DMS 273 (cell line): ENCODE measurements at regions not wholly inside any gene's neighbourhood (a gene's known extent, or its start where the extent isn't known, plus 50 kb on each side); places are given as distances from the start of the nearest gene placed in this dataset.
A peak's percentile ranks its signal among the peaks of the same experiment; 100 is the strongest.

Source experiments
- DNase-seq: peaks from one replicate; lab custom pipeline; 2025; ENCODE audit not compliant: unreplicated experiment; lab: John Stamatoyannopoulos, UW

DNA sequence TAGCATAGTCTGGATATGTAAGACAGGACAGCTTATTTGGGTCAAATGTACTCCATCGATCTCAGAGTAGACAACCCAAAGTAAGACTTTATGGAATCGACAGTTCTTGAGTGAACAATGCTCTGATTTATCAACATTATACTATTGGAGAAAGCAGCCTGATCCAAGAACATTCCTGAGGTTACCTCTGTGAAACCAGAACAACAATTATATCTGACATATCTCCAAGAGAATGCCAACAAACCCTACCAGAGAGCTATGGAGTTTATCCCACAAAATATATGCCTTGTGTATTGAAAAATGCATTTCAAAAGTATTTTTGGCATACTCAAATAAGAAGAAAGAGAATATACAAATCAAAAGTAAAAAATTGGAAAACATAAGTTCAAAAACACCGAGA lies 1985.9 kb downstream of the EFNA5 start:
- DNase-seq = no peak

DNA sequence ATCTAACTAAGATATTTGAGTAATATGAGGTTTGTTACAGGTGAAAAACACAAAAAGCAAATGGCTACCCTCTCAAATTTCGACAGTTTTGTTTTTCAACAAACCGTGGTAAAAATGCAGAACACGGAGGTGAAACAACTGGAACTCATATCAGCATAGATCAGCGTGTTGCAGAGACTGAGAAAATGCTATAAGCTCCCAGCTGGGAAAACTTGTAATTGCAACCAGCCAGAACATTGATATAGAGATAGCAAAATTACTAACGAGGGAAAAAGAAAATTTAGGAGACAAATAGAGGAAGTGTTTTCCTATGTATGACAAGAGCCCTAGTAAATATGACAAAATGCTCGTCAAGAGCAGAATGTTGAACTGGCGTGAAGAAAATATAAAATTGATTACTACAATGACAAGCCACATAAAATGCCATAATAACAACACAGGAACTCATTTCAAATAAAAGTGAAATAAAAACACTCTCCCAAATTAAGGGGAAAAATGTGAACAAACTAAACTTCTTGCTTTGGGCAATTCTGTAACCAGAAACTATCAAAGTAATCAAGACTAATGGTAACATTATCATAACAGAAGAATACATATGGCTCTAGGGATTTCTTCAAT lies 1989.8 kb downstream of the EFNA5 start:
- no peak for DNase-seq

DNA sequence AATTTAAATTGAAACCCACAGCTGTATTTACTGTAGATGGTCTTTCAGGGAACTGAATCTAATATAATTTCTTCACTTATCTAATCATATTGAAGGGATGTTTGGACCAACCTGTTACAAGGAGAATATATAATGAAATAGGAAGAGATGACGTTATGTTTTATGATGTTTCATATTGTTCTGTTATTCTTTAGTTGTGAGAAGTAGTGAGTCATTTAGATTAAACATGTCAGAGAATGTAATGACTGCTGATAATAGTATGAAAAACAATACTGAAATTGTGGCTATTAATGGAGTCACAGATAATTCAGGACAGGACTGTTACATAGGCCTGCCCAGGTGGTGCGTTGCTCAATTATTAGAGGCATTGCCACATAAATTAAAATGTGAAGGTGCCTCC lies 1993.4 kb downstream of the EFNA5 start:
- no peak for DNase-seq

DNA sequence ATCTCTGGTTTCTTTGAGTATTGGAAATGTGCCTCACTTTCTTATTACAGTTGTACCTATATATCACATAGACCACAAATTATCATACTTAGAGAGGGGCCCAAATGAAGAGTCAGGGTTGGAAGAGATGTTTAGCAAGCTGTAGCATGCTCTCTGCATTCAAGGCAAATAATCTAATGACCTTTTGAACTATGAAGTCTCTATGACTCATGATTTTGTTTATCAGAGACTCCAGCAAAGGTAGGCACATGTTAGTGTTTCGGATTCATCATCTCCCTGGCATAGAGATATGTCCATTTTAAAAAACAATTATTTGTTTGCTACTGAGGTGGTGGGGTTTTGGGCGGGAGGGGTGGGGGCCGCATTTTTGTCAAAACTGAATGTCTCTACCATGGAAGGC lies 2000.1 kb downstream of the EFNA5 start:
- DNase-seq = no peak

DNA sequence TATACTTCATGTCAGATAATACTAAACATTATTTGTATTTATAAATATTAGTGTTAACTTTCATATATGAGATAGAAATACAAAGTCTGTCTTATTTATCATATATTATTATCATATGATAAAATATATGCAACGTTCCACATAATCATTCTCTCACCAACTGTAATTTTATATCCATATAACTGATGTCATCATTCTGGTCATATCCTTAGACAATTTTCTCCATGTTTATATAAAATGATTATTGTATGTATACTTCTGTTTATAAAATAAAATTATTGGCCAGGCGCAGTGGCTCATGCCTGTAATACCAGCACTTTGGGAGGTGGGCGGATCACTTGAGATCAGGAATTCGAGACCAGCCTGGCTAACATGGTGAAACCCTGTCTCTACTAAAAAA lies 2007.1 kb downstream of the EFNA5 start:
- no peak for DNase-seq

DNA sequence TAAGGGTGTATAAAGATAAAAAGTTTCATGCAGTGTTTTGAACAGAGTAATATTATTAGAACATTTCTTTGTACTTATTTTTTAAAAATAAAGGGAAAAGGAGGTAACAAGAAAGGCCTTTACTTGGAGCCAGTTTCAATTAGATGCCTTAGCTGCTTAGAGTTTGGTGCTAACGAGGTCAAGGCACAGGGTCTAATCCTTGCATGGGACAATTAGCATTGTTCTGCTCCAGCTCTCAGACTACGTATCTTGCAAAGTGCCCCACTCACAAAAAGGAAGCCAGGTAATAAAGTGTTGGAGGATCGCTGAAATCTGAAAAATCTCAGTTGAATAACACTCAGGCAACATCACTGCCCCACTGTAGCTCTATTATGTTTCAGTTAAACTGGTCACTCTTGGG lies 2011.3 kb downstream of the EFNA5 start:
- no peak for DNase-seq

DNA sequence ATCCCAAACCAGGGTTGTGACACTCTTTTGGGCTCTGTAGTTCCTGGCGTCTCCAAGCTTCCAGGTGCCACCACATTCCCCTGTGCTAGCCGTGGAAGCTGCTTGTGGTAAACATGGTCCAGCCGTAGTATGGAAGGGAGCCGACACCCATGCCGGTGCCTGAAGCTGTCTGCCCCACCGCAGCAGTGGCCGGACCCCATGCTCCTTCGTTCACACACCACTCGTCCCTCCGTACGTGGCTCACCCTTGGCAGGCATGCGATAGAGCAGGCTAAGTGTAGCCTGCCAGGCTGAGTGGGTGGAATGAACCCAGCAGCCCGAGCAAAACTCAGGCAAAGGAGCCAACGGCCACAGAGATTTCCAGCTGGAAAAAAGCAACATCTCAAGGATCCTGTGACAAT lies 2030.4 kb downstream of the EFNA5 start:
- DNase-seq = no peak

DNA sequence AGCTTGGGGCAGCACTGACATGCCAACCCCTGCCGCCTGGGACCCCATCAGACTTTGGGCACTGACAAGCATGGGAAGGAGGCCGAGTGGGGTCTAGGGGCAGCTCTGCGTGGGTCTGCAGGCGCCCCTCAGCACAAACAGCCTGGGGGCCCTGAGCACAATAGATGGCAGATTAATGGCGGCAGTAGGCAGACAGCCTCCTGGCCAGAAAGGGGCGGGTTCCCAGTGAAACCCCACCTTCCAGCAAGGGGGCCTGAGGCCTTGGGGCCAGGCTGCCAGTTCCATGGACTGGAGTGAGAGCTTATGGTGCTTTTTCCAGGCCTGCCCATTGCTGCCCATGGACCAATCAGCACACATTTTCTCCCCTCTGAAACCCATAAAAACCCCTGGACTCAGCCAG lies 2031.2 kb downstream of the EFNA5 start:
- no peak for DNase-seq

DNA sequence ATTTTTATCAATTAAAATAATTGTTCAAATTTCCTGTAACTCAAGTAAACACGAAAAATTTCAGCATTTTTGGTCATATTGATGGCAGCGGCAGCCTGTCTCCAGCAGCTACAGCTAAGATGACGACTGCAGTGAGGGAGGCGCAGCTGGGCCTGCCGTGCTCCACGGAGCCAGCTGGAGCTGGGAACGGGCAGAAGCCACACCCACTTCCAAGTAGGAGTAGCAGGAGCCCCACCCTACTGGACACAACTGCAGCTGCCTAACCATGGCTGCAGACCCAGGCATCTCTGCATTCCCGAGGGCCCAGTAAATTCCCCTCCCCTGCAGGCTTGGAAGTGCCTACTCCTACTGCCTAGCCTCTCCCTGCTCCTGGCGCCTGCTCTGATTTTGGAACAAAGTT lies 2031.7 kb downstream of the EFNA5 start:
- no peak for DNase-seq

DNA sequence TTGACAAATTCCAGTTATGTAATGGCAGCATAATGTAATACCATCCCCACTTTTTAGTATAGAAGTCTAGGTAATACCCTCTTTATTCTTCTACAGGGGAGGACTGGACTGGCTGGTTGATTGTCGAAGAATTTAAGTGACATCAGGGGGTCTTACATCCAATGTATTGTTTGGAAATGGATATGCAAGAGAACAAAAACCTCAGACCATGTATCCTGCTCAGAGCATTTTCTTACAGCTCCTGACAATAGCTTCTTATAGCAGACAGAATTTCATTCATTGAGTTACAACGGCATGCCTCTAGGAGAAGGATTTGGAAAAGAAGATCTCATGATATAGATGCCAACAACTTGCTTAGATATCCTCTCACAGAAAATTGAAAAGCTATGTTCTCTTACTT lies 2032.3 kb downstream of the EFNA5 start:
- DNase-seq = no peak

DNA sequence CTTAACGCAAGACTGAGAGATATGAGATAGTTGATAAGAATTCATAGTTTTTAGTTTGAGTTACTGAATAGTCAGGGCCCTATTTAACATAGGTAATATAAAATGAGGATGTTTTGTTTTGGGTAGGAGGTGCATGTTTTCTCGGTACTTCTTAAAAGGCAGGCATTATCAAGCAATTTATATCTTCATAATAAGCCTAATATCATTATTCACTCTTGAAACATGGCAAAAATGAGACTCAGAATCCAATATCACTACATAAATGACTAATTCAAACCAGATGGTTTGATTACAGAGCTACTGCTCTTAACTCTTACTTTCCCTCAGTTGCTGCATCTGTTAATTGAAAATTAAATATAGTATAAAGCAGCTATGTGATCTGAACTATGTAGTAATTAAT lies 2038.7 kb downstream of the EFNA5 start:
- no peak for DNase-seq

DNA sequence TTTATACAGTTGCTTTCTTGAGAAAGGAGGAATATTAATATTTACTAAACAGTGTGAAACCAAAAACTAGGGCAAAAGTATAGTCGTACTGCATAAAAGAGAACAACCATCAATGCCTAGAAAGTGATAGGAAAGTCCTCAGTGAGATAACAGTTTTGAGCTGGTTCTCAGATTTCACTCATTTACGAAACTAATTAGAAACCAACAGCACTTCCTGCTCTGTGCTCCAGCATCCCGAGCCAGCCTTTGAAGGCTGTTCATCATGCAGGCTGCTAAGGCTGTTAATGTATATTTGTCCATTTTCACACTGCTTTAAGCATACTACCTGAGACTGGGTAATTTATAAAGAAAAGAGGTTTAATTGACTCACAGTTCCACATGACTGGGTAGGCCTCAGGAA lies 2039.9 kb downstream of the EFNA5 start:
- DNase-seq = no peak

DNA sequence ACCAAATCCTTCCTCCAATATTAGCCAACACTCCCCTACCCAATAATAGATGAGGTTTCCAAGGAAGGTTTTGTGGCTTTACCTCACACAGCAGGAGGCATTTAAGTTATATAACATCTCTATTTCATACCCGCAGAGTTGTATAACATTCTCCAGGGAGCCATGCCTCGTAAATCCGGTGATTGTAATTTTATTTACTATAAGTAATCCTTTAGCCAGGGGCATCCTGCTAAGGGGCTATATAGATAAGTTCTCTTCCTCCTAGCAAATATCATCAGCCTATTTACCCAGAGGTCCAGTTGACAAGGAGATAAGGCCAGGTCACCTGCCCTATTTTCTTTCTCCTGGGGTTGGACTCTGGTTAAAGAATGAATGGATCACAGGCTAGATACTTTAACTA lies 2051.0 kb downstream of the EFNA5 start:
- no peak for DNase-seq

DNA sequence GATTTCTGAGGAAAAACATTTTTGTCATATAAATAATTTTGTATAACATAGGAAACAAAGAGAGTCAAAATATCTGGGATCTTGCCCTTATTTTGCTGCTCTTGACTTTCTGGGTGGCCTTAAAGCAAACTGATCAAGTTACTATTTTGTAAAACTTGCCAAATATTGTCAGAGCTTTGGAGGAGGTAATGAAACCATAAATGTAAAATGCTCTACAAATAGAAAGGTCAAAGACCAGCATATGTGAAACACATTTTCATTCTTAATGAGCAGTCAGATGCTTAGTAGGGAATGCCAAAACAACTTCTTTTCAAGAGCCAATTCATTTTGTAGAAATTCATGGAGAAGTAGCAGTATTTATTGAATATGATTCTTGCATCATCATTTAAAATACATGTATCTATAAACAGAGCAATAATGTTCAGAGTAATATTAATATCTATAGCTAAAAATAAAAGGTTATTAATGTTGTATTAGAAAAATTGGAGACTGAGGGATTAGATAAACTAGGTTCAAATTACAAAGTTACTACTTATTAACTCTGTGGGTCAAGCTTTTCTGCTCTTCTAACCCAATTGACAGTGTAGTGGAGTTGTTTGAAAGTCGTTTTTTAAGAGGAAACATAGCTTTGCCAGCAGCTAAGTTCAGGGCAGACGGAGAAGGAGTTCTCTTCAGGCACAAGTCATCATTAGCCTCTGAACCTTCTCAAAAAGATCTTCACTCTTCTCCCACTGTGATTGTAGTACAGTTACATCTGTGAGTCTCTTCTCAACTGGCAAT lies 2053.1 kb downstream of the EFNA5 start:
- DNase-seq = peak; percentile 7

DNA sequence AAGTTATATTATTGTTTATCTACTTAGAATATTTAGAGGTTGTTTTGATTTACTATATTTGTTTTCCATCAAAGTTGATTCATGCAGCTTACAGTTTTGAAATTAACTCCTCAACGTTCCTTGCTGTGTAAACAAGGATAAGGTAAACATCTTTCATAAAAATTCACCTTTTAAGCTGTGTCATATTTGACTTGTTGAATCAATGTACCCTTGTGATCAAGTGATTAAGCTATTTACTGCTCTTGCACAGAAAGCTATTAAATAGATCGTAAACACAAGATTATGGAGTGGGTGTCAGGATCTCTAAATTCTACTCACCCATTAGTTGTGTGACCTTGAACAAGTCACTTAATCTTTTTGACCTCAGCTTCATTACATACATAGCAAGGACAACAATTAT lies 2054.0 kb upstream of the NUDT12 start:
- DNase-seq = no peak

DNA sequence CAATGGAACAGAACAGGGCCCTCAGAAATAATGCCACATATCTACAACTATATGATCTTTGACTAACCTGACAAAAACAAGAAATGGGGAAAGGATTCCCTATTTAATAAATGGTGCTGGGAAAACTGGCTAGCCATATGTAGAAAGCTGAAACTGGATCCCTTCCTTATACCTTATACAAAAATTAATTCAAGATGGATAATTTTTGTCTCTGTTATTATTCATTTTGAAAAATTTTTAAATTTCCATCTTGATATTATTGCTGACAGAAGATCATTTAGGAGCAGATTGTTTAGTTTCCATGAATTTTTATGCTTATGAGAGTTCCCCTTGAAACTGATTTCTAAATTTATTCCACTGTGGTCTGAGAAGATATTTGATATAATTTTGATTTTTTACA lies 2039.8 kb upstream of the NUDT12 start:
- DNase-seq = peak; percentile 81

DNA sequence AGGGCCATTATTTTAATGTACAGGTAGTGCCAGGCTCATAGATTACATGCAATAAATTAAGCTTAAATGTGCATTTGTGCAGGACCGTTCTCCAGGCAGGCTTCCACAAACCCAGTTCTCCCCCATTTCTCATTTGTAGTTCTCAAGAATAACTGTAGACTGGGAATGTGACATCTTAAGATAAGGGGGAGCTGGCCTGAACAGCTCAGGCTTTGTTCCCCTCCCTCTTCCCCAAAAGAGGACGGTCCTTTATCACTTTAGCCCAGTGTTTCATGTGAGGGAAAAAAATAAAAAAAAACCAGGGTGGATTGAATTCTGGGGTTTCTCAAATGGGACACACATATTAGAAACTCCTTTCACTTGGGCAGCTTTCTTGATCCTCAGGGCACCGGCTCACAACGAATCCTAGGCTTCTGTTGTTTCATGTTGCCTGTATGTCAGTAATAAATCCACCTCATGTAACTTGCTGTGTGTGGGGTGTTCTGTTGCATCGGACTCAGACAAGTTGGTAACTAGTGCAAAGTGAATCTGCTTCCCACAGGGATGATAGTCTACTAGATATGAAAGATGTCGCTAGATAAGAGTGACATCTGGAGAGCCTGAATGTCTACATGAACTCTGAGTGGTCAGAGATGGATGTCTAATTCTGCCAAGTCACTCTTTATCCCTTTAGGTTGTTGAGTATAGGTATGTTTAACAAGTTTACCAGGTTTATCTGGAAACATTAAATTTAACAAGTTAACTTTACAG lies 2030.6 kb upstream of the NUDT12 start:
- DNase-seq = no peak

DNA sequence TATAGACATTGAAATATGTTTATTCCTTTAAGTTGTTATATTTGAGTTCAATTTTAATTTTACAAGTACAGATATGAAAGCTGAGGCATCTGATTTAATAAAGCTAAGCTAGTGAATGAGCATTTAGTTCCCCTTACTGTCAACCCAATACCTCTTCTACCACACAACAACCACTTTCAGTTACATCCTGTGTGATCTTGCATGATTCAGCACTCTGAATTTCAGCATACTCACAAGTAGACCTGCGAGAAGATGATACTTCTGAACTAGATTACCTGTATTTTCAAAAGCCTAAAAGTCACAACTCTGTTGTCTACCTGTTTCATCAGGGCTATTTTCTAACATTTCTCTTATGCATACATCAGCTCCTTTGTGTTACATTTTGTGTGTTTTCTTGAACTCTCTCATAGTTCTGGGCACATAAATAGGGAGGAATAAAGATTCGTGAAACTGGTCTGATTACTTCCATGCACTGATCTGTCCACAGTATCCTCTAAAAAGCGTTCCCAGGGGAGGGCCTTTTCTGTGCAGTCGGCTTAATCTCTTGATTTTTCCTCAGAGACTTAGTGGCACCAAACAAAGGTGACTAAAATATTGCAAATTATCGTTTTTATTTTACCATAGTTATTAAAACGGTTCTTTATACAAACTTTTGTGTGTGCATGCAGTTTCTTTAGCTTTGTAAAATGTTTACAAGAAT lies 2025.5 kb upstream of the NUDT12 start:
- peak; percentile 5 for DNase-seq

DNA sequence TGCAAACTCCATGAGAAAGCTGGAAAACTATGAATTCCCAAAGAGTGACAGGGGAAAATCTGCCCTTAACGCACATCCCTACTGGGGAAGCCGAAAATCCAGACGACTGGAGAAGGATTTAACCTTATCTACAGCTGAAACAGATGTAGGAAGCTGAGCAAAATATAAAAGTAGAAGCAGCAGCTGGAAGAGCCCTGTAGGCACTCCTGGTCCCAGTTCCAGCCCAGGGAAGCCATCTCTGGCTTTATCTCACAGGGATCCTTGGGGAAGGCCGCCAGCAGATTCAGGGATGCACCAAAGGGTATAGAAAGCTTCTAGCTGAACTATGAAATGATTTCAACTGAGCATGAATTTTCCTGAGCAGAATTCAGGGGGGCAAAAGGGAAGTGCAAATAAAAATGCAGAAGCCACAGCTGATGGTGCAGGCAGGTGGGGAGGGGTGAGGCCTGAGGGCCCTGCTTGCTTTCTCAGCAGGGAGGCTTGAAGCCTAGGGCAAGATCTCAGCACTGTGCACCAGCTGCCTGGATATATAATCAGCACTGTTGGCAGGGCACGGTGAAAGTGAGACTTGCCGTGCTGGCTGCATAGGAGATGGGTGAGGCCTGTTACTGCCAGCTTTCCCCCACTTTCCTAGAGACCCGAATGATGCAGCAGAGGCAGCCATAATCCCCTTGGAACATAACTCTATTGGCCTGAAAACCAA lies 2019.5 kb upstream of the NUDT12 start:
- DNase-seq = peak; percentile 86

DNA sequence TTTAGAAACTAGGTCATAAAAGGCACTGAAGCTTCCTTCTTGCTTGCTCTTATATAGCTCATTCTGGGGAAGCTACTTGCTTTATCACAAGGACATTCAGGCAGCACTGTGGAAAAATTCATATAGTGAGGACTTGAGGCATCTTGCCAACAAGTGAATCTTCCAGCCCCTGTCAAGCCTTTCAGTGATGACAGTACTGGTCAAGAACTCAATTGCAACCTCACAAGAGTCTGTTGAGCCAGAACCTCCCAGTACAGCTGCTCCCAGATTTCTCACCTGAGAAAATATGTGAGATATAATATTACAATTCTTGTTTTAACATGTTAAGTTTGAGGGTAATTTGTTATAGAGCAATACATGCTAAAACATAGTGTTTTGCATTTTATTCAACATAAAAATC lies 2011.0 kb upstream of the NUDT12 start:
- peak; percentile 6 for DNase-seq

DNA sequence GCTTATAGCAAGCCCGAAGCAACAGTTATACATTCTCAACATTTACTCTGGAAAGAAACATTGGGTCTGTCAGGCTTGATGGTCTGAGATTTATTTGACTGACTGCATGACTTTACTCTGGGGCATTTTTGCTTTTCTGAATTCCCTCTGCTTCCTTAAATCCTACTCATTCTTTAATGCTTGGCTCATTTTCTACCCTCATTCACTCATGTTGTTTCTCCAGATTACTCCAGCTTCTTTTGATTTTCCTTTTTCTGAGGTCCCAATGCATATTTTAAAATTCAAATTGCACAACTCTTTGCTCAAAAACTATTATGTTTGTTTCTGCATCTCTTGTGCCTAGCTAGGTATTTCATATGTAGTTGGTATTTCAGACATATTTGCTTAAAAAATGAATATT lies 2002.9 kb upstream of the NUDT12 start:
- no peak for DNase-seq
